GM18505 (cell line): ENCODE measurements at regions not wholly inside any gene's neighbourhood (a gene's known extent, or its start where the extent isn't known, plus 50 kb on each side); places are given as distances from the start of the nearest gene placed in this dataset.

ENCODE experiments used
- ATAC-seq: cut with Tn5 transposase; IDR thresholded peaks from one replicate; pipeline ENCODE4 v1.9.1; 2021; ENCODE audit not compliant: unreplicated experiment
- POLR2A ChIP-seq: IDR thresholded peaks from 4 replicates; pipeline ENCODE4 v1.6.1; 2011; ENCODE audit warnings: borderline replicate concordance; ENCODE audit not compliant: insufficient read depth, insufficient read length; ENCODE audit errors: extremely low read depth

DNA sequence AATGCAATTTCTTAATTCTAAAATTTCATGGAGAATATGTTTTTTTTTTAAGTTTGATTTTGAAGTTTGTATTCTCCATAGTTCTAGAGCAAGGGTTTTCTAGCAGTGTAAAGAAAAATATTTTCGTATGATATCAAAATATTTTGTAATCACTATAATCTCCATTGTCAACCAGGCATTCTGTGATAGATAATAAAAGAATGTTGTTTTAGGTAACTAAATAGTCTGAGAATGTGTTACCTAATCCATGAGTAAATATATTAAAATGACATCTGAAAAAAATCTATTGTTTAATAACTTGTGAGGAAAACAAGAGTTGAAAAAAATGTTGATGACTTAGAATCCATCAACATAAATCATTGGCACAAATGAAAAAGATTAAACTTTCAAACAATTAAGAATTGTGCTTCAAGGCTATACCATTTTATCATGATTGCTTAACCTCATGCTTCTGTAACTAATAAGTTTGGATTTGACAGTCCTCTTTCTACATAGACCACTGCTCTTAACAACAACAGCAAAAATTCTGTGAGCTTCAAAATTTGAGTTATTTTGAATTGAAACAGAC lies 2211.8 kb downstream of the LRRC4C start:
- no peak for ATAC-seq
- TF ChIP-seq POLR2A, result no peak

- ATAC-seq, result no peak
- no peak for TF ChIP-seq POLR2A
Measured at GRCh38 chr11:39239553-39239952, 2219.9 kb downstream of the LRRC4C start.

DNA sequence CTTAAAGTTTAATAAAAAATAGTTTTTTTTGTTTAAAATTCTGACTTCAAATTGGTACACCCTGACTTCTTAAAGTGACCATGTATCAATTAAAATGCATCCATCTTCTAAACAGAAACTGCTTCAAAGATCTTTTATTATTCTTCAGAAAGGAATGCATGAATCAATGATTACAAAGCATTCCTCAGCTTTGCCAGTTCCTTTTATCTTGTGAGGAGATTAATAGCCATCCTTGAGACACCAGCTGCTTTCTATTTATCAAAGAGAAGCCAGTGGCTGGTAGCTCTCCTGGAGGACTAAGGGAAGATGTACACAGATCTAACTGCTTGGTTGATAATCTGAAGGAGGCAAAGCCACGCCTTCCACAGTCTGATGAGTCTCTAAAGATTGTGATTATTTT lies 2222.5 kb downstream of the LRRC4C start:
- no peak for ATAC-seq
- no peak for TF ChIP-seq POLR2A

DNA sequence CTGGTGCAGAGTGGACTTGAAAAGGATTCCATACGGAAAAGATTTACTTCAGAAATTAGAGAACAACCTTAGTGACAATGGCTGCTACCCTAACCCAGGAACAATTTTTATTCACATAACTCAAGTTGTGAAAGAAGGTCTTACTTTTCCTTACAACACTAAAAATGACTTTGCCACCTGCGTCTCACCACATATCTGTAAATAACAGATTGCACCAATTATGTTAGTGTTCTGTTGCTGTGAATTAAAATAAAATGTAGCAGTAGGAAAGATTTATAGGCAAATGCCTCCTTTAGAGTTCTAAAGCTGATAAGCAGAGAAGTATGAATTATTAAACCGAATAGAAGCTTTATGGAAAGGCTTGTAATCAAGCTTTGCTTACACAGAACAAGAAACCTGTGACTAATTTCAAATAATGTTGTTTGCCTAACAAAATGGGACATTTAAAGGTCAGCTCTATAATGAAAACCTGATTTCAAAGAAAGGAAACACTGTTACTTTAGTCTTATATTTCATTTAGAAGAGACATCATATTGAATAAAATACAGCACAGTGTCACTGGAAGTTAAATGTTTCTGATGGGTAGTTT lies 2237.8 kb downstream of the LRRC4C start:
- TF ChIP-seq POLR2A, result no peak
- ATAC-seq, result no peak

DNA sequence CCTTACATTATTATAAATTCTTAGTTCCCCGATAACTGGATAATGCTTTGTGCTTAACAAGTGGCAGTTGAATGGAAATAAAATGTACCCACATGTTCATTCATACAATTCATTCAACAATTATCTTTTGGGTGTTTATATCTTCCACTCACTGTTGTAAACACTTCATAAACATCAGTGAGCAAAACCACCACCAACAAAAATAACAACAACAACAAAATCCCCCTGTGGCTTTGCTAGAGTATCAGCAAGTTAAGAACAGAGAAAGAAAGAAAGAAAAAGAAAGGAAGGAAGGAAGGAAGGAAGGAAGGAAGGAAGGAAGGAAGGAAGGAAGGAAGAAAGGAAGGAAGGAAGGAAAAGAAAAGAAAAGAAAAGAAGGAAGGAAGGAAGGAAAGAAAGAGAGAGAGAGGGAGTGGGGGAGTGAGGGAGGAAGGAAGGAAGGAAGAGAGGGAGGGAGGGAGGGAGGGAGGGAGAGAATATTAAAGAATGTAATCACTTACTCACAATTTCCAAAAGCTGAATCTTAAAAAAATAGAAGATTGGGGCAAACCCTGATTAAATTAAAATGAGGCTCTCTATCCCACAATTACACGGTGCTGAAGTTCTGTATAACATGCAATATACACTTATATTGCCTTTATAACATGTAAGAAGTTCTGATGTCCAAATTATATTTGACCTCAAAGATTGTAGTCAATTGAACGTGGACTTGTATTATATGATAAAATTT lies 2238.8 kb downstream of the LRRC4C start:
- no peak for TF ChIP-seq POLR2A
- no peak for ATAC-seq

DNA sequence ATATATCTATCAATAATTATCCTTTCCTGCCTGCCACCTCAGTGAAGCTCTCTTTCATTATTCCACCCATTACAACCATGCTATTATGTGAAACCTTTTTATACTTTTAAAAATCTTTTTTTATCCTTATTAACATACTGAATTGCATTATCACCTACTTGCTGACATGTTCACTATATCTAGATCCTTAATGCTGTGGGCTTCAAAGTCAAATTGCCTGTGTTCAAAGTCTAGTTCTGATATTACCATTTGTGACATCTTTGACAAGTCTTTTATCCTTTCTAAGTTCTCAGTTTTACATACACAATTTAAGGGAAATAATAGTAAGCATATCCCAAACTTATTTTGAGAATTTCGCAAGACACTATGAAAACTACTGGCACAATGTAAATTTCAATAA lies 2239.4 kb downstream of the LRRC4C start:
- TF ChIP-seq POLR2A, result no peak
- no peak for ATAC-seq

GRCh38 chr11:39209981-39210380 lies 2249.5 kb downstream of the LRRC4C start:
- TF ChIP-seq POLR2A, result no peak
- no peak for ATAC-seq

- ATAC-seq, result no peak
- TF ChIP-seq POLR2A, result no peak
Measured at GRCh38 chr11:39205236-39205995, 2254.0 kb downstream of the LRRC4C start.

DNA sequence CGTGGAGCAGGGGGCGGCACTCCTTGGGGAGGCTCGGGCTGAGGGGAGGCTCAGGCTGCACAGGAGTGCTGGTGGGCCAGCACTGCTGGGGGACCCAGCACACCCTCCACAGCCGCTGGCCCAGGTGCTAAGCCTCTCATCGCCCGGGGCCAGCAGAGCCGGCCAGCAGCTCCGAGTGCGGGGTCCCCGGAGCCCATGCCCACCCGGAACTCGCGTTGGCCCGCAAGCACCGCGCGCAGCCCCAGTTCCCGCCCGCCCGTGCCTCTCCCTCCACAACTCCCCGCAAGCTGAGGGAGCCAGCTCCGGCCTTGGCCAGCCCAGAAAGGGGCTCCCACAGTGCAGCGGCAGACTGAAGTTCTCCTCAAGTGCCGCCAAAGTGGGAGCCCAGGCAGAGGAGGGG lies 2266.8 kb downstream of the LRRC4C start:
- no peak for ATAC-seq
- TF ChIP-seq POLR2A, result no peak

- TF ChIP-seq POLR2A, result no peak
- no peak for ATAC-seq
Measured at GRCh38 chr11:39190751-39191150, 2268.7 kb downstream of the LRRC4C start.

- TF ChIP-seq POLR2A, result no peak
- no peak for ATAC-seq
Measured at GRCh38 chr11:39177678-39178077, 2281.8 kb downstream of the LRRC4C start.

DNA sequence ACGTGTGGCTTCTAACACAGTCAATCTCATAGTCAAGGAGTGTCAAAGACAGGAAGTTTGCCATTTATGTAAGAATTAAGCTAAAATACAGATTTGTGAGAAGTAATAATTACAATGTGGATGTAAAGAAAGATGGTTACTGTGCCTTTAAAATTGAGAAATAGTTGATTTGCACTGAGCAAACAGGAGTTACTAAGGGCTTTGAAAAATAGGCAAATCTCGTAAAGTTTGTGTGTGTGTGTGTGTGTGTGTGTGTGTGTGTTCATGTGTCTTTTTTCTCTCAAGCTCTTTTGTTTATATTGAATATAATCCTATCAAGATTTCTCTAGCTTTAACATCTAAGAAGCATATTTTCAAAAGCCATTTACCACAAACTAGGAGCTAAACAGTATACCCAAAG lies 2284.5 kb downstream of the LRRC4C start:
- no peak for TF ChIP-seq POLR2A
- ATAC-seq, result no peak

DNA sequence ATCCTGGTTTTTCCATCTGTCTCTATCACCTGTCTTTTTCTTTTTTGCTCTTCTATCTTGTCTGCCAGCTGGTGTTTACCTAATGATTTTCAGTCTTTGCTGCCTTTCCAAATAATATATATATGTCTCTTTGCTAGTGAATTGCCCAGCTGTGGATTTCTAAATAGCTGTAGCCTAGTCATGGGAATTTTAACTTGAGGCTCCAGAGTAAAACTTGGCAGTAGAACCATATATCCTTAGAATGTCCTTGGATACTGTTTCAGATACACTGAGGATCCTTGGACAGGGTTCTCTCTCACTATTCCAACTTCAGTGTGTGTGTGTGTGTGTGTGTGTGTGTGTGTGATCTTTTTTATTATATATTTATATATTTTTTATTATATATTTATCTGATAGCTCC lies 2285.3 kb downstream of the LRRC4C start:
- TF ChIP-seq POLR2A, result no peak
- no peak for ATAC-seq
